NCI-H1436 treated with DMSO at 0.1 percent for 48 hours (cell line): ENCODE measurements at regions not wholly inside any gene's neighbourhood (a gene's known extent, or its start where the extent isn't known, plus 50 kb on each side); places are given as distances from the start of the nearest gene placed in this dataset.
"Not testable (repeated sequence)": the region's sequence is repeated elsewhere in the genome, so short reads cannot be mapped to it uniquely, and the experiment has no call there.

Source experiments
- DNase-seq: peaks from one replicate; lab custom pipeline; 2025; lab: John Stamatoyannopoulos, UW

- DNase-seq = no peak
Observed at GRCh38 chr15:61401903-61402698, 173.0 kb upstream of the RORA start.

GRCh38 chr15:61398310-61398709, 169.2 kb upstream of the RORA start:
- no peak for DNase-seq

GRCh38 chr15:61396235-61396919, 167.3 kb upstream of the RORA start:
- no peak for DNase-seq

- DNase-seq = no peak
Observed at GRCh38 chr15:61393949-61394348, 164.8 kb upstream of the RORA start.

GRCh38 chr15:61393524-61393923, 164.4 kb upstream of the RORA start:
- no peak for DNase-seq

GRCh38 chr15:61390138-61390537, 161.0 kb upstream of the RORA start:
- DNase-seq = no peak

- no peak for DNase-seq
Observed at GRCh38 chr15:61389334-61390028, 160.4 kb upstream of the RORA start.

GRCh38 chr15:61387675-61388074, 158.6 kb upstream of the RORA start:
- DNase-seq = no peak

- DNase-seq = no peak
Observed at GRCh38 chr15:61383421-61383820, 154.3 kb upstream of the RORA start.

- DNase-seq = no peak
Observed at GRCh38 chr15:61382927-61383326, 153.8 kb upstream of the RORA start.

- no peak for DNase-seq
Observed at GRCh38 chr15:61381501-61381900, 152.4 kb upstream of the RORA start.

- DNase-seq = no peak
Observed at GRCh38 chr15:61380270-61380669, 151.2 kb upstream of the RORA start.

GRCh38 chr15:61379005-61379404, 149.9 kb upstream of the RORA start:
- DNase-seq = no peak

GRCh38 chr15:61376961-61377360, 147.9 kb upstream of the RORA start:
- no peak for DNase-seq

GRCh38 chr15:61376516-61376915, 147.4 kb upstream of the RORA start:
- DNase-seq = no peak

- no peak for DNase-seq
Observed at GRCh38 chr15:61374848-61375247, 145.7 kb upstream of the RORA start.

GRCh38 chr15:61367953-61368352, 138.9 kb upstream of the RORA start:
- no peak for DNase-seq

GRCh38 chr15:61364871-61365270, 135.8 kb upstream of the RORA start:
- DNase-seq = no peak

- DNase-seq = not testable (repeated sequence)
Observed at GRCh38 chr15:61362912-61363311, 133.8 kb upstream of the RORA start.

GRCh38 chr15:61344293-61344692, 115.2 kb upstream of the RORA start:
- DNase-seq = no peak

GRCh38 chr15:61342390-61342789, 113.3 kb upstream of the RORA start:
- DNase-seq = no peak

- no peak for DNase-seq
Observed at GRCh38 chr15:61339516-61339915, 110.4 kb upstream of the RORA start.

GRCh38 chr15:61337541-61337940, 108.4 kb upstream of the RORA start:
- DNase-seq = no peak
